ENCODE measurements at regions not wholly inside any gene's neighbourhood (a gene's known extent, or its start where the extent isn't known, plus 50 kb on each side); places are given as distances from the start of the nearest gene placed in this dataset.

DNA sequence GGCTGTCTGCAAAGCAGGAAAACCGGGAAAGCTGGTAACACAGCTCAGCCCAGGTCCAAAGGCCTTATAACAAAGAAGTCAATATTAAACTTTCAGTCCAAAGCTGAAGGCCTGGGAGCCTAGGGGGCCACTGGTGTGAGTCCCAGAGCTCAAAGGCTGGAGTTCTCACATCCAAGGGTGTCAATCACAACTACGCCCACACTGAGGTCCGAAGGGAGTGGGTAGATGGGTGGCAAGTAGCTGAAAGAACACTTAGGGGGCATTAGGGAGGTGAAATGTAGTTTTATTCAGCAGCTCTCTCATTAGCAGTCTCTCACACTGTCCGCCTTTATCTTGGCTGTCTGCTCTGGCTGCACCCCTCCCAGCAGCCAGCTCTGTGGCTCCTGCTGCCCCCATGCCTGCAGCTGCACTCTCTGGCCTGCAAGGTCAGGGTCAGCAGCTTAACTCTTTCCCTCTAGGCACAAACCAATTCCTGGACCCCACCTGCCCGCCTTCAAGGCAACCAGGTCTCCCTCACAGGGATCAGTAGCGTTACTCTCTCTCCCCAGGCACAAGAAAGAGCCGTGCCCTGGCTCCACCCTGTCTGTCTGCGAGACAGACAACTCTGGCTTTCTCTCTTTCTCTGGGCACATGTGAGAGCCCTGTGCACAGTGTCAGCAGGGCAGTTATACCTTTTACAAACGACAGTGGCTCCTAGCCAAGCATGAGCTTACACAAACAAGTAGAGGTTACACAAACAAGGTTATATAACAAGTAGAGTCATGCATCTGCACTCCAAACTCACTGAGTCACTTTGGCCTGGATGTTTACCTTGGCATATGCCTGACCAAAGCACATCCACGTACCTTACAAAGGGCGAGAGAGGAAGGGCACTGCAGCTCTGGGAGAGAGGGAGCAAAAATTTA, 249.4 kb upstream of the PCDH20 start:
- H3K27ac ChIP-seq, result no peak overlapping the region
- H3K9me3 ChIP-seq (replicated peaks in 1 of 3), result peaks cover 0 to 2% (median 0%) of the 10 kb centered on the region in 3 donors
- no peaks in the 10 kb centered on the region for H3K36me3 ChIP-seq (replicated peaks in 1 of 2)
- H3K4me1 ChIP-seq (replicated peaks in 1 of 2), result no peaks in the 10 kb centered on the region
- intact Hi-C loops (cut with DNase I), result no loop called here
- H3K27me3 ChIP-seq, result no peaks in the 10 kb centered on the region
- peak in 3 of 7 donors; percentile 18 to 30 (median 19) for DNase-seq
- TF ChIP-seq POLR2A (IDR thresholded peaks at IDR 0.05) (no peak), CTCF (IDR thresholded peaks at IDR 0.05) (no peak)
- 48 to 58% (median 51%) methylated on average over 11 of the region's 11 CpGs for WGBS, 4 donors
- no peak overlapping the region for H3K4me3 ChIP-seq

- TF ChIP-seq CTCF (IDR thresholded peaks at IDR 0.05) (no peak), POLR2A (IDR thresholded peaks at IDR 0.05) (no peak)
- intact Hi-C loops (cut with DNase I), result no loop called here
- WGBS, 4 donors, result 64 to 73% (median 71%) methylated on average over 2 of the region's 2 CpGs
Measured at GRCh38 chr13:61654481-61654880, 238.8 kb upstream of the PCDH20 start.

DNA sequence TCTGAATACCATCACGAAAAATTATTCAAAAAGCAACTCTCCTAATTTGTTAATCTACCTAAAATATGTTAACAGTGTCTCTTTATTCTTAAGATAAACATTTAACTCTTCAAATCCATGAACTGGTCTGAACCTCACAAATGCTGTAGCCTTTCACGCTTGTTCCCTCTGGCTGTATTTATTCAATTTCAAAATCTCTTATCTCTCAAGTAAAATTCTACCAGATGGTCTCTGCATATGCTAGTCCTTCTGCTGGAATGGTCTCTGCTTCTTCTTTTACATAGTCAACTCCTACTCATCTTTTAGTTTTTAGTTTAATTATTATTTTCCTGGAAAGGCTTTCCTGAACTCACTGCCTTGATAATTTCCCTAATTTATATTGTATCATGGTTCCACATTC, 232.9 kb upstream of the PCDH20 start:
- H3K27me3 ChIP-seq, result no peaks in the 10 kb centered on the region
- no peak overlapping the region for H3K4me3 ChIP-seq
- TF ChIP-seq CTCF (IDR thresholded peaks at IDR 0.05) (no peak), POLR2A (IDR thresholded peaks at IDR 0.05) (no peak)
- no peak overlapping the region for H3K27ac ChIP-seq
- H3K4me1 ChIP-seq (replicated peaks in 1 of 2), result no peaks in the 10 kb centered on the region
- intact Hi-C loops (cut with DNase I), result no loop called here
- H3K9me3 ChIP-seq (replicated peaks in 1 of 3), result peaks cover 0 to 8% (median 0%) of the 10 kb centered on the region in 3 donors
- DNase-seq, result no peak
- no peaks in the 10 kb centered on the region for H3K36me3 ChIP-seq (replicated peaks in 1 of 2)
- 41 to 50% (median 48%) methylated on average over 2 of the region's 2 CpGs for WGBS, 4 donors

More at GRCh38 chr13:61654481-61654880, 238.8 kb upstream of the PCDH20 start:
- H3K9me3 ChIP-seq (replicated peaks in 1 of 3), result peaks cover 0 to 2% (median 0%) of the 10 kb centered on the region in 3 donors
- H3K4me1 ChIP-seq (replicated peaks in 1 of 2), result no peaks in the 10 kb centered on the region
- H3K4me3 ChIP-seq, result no peak overlapping the region
- no peaks in the 10 kb centered on the region for H3K36me3 ChIP-seq (replicated peaks in 1 of 2)
- no peaks in the 10 kb centered on the region for H3K27me3 ChIP-seq
- no peak for DNase-seq
- no peak overlapping the region for H3K27ac ChIP-seq

DNA sequence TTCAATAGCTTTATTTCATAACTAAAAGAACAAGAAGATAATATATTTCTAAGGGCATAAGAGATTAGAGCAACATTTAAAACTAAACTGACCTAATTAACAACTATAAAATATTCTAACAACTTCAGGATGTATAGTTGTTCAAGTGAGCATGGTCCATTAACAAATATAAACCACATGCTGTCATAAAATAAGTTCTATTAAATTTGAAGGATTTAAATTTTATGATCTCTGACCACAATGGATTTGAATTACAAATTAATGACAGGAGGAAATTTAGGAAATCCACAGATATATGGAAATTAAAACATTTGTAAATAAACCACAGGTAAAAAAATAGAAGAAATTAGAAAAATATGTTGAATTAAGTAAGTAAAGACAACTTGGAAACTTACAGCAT, 196.5 kb upstream of the PCDH20 start:
- TF ChIP-seq POLR2A (IDR thresholded peaks at IDR 0.05), result no peak
- no peak for TF ChIP-seq CTCF (IDR thresholded peaks at IDR 0.05)
- no peak for DNase-seq
- no peak overlapping the region for H3K27ac ChIP-seq
- H3K4me1 ChIP-seq (replicated peaks in 1 of 2), result no peaks in the 10 kb centered on the region
- H3K27me3 ChIP-seq, result no peaks in the 10 kb centered on the region
- no peak overlapping the region for H3K4me3 ChIP-seq
- H3K9me3 ChIP-seq (replicated peaks in 1 of 3), result no peaks in the 10 kb centered on the region
- H3K36me3 ChIP-seq (replicated peaks in 1 of 2), result no peaks in the 10 kb centered on the region
- intact Hi-C loops (cut with DNase I), result no loop called here
